LHCN-M2 (cell line): ENCODE measurements at regions not wholly inside any gene's neighbourhood (a gene's known extent, or its start where the extent isn't known, plus 50 kb on each side); places are given as distances from the start of the nearest gene placed in this dataset.
A peak's percentile ranks its signal among the peaks of the same experiment; 100 is the strongest.

Source experiments
- DNase-seq: peaks from one replicate; pipeline ENCODE4 v3.0.0-alpha.2; 2012; ENCODE audit warnings: low read depth

GRCh38 chr2:8511868-8512612, 169.8 kb upstream of the ID2 start:
- peak; percentile 66 for DNase-seq

DNA sequence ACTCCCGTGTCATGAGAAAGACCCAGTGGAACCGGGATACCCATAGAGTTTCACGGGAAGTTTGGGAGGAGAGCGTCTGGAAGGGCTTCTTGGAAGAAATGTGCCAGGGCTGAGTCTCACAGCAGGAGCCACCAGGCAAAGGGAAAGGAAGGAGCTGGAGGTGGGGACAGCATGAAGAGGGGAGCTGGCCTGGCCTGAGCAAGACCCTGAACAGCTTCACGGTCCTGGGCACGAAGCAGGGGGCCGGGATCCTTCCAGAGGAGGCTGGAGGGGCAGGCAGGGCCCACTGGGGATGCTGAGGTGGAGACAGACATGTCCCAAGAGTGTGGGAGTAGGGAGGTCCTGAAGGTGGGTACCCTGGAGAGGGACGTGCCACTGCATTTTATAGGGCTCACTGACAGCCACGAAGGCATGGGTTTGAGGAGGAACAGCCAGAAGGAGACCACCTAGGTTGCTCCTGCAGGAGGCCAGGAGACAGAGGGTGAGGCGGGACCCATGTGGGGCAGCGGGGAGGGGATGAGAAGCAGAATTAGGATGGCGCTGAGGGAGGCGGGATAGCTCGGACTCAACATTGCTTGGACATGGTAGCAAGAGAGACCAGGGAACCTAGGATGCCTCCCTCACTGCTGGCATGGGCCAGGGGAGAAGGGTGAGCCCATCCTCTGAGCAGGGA, 168.1 kb upstream of the ID2 start:
- no peak for DNase-seq

GRCh38 chr2:8514274-8514662, 167.6 kb upstream of the ID2 start:
- no peak for DNase-seq

GRCh38 chr2:8514796-8515758, 166.8 kb upstream of the ID2 start:
- no peak for DNase-seq

DNA sequence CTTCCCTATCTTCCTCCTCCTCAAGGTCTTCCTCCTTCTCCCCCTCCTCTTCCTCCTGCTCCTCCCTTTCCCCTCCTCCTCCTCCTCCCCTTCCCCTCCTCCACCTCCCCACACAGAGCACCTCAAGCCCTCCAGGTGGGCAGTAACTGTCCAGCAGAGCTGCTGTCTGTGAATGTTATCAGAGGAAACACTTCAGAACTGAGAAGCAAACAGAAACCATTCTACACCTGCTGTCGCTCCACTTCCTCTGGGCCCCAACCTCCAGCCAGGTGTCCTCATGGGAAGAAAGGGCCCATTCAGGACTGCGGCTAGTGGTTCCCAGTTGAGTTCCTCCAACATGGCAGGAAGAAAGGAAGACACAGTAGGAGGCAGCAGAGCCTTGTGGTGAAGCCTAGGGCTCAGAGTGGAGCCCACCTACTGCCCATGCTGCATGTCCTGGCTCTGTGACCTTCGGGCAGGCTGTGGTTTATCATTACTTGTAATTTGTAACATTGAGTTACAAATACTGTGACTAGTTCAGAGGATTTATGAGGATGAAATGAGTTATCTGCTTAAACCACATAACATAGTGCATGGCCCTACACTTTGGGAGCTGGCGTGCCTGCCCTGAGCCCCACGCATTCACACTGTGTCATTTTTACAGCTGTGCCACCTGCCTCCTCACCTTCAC, 165.9 kb upstream of the ID2 start:
- no peak for DNase-seq

DNA sequence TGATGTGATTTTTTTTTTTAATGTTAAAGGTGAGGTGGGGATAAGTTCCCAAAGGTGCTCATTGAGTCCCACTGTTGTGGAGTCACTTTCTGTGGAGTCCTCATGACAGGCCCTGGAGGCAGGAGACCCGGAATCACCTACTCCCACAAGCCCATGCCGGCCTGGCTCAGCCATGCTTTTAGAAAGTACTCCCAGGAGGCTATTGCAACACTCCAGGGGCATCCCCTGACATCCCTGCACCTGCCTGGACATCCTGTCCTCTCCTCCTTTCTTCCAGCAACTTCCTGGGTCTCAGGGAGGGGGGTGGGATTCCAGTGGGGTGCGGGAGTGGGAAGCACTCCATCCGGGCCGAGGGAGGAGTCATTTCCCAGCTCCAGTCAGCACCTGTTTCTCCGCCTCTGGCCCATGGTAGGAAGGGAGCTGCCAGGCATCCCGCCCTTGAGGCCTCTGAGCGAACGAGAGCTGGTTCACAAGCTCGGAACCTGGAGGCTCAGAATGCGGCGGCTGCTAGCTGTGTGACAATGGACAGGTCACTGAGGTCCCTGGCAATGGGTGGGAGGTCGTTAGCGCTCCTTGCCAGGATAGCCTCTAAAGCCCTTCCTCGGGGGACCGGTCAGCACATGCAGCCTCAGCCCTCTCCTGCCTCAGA, 163.9 kb upstream of the ID2 start:
- no peak for DNase-seq

GRCh38 chr2:8518979-8519668, 162.7 kb upstream of the ID2 start:
- no peak for DNase-seq

GRCh38 chr2:8520791-8521344, 161.0 kb upstream of the ID2 start:
- DNase-seq: no peak

DNA sequence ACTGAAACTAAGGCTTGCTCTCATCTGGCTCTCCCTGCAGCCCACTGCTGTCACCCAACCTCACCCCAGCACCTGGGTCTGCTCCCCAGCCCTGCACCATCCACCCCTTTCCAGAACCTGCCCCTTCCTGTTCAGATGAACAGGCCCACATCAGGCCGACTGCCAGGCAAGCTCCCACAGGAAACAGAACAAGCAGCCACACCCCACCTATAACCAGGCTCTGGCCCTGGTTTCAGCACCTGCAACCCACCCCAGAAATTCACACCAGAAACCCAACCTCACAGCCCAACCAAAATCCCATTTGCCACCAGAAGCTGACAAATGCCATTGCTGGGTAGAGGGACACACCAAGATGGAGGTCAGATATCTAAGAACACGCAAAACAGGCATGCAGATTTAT, 159.2 kb upstream of the ID2 start:
- DNase-seq: no peak

DNA sequence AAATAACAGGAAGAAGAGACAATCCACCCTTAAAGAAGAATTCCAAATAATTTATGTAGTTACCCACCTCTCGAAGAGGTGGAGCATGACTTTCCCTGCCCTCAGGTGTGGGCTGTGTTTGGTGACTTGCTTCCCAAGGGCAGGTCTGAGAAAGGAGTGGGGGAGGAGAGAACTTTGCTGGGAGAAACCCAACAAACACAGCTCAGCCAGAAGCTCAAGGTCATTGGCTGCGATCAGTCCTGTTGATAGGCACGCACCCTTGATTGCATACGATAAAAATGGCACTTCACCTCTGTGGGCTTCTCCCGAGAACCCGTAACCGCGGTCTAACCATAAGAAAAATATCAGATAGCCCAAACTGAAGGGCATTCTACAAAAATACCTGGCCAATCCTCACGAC, 157.5 kb upstream of the ID2 start:
- DNase-seq: no peak

- DNase-seq: no peak
Observed at GRCh38 chr2:8524823-8525222, 157.0 kb upstream of the ID2 start.

DNA sequence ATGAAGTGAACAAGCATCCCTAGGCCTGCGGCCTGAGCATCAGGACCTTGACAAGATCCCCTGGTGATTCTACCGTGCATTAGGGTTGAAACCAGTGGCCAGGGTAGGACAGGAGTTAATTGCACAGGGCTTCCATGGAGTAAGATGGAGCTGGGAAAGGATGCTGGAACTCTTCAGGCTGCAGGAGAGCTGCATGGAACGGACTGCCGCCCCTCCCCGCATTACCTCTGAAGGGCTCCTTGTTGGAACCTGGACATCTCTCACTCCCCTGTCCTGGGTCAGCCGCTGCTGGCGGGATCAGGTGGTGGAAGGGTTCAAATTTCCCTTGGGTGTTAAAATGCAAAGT, 156.6 kb upstream of the ID2 start:
- no peak for DNase-seq

DNA sequence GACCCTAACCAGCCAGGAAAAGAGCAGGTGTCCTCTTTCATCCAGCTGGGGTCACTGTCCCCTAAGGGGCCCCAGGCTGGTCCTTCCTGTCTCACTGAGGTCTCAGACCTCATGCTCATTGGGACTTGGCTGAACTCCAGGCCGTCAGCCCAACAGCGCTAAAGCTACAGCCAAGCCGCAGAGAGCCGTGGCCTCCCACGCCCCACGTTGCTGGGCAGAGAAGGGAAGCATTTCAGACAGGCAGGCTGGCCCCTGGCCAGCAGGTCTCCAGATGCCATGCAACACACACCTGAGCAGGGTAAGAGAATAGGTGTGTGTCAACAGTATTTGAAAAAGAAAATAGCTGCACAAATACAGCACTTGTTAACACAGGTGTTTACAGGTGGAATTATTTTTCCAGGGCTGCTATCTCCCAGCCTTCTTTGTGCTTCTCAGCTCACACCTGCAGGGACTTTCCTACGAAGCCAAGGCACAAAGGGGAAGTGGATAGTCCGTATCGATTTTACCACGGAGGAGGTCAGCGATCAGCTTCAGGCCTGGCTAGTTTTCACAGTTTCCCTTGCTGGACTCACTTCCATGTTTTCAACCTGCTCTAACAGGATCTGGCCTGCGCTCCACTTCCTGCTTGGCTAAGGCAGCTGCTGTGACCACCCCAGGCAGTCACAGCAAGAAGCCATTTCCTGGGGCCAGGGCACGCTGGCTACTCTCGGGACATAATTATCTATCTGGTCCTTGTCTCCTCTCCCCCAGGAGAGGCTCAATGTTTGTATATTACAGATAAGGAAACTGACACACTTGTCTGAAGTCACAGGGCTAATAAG, 156.1 kb upstream of the ID2 start:
- no peak for DNase-seq

DNA sequence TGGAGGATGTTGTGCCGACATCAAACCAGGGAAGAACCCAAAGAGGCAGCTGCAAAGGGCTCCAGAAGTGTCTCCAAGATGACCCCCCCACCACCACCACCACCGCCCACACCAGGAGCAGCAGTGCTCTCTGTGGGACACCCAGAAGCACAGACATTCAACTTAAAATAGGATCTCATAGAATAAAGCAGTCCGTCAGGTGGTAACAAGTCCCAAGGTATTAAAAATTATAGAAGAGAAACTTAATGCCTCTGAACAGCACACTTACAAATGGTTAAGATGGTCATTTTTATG, 155.5 kb upstream of the ID2 start:
- no peak for DNase-seq

DNA sequence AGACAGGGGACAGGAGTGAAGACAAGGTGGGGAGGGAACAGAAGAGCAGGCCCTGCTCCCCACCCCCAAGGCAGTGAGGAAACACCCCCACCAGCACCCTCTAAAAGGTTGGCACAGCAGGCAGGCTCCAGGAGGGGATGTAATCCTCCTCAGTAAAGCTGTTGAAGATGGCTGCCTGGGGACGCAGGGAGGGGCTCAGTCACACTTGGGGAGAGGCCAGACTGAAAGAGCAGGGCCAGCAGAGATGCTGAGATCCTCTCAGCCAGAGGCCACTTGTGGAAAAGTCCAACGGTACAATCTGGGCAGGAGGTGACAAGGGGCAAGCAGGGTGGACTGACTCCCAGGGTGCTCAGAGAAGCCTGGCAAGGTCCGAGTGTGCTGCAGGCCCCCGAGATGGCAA, 154.8 kb upstream of the ID2 start:
- no peak for DNase-seq

- no peak for DNase-seq
Observed at GRCh38 chr2:8527676-8528075, 154.2 kb upstream of the ID2 start.

DNA sequence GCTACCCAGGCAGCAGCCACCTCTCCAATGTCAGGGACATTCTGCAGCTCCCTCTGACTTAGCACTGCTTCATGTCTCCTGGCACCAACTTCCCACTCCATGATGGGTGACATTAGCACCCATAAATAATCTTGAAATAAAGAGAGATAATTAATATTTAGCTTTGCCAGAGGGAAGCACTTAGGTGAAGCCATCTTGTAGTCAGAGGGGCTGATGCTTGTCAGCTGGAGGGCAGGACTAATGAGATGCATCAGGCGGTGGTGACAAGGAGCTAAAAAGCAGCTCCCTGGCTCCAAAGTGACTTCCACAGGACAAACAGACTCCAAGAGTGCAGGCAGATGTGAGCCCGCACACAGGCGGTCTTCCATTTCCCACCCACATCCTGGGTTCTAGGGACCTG, 153.0 kb upstream of the ID2 start:
- no peak for DNase-seq

- DNase-seq: no peak
Observed at GRCh38 chr2:8529706-8530277, 152.1 kb upstream of the ID2 start.

DNA sequence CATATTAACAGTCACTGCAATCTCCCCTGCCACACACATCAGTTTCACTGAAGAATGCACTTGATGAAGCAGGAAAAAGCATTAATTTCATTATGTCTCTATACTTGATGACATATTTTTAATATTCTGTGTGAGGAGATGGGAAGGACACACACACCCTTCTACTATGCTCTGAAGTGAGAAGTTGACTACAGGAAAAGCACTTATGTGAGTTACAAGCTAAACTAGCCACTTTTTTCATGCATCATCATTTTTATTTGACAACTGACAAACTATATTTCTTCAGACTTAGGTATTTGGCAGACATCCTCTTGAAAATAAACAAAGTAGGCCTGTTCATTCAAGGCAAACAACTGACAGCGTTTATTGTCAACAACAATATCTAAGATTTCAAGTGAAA, 150.4 kb upstream of the ID2 start:
- DNase-seq: no peak
